Kidney tubule cell (primary cell): ENCODE measurements at regions not wholly inside any gene's neighbourhood (a gene's known extent, or its start where the extent isn't known, plus 50 kb on each side); places are given as distances from the start of the nearest gene placed in this dataset.

Experiments
- DNase-seq: peaks from one replicate; pipeline ENCODE4 v3.0.0-alpha.2; 2018; ENCODE audit warnings: low spot score

GRCh38 chr3:42037318-42037945, 53.7 kb upstream of the TRAK1 start:
- DNase-seq = peak; percentile 44

- peak; percentile 94 for DNase-seq
Observed at GRCh38 chr3:42036483-42036823, 54.7 kb upstream of the TRAK1 start.

- DNase-seq = no peak
Observed at GRCh38 chr3:42035816-42036482, 55.2 kb upstream of the TRAK1 start.

GRCh38 chr3:42035007-42035406, 56.1 kb upstream of the TRAK1 start:
- DNase-seq = no peak

- DNase-seq = peak; percentile 69
Observed at GRCh38 chr3:42033741-42034140, 57.4 kb upstream of the TRAK1 start.

- DNase-seq = peak; percentile 69
Observed at GRCh38 chr3:42032693-42033349, 58.3 kb upstream of the TRAK1 start.

- peak; percentile 46 for DNase-seq
Observed at GRCh38 chr3:42031808-42032480, 59.2 kb upstream of the TRAK1 start.

- no peak for DNase-seq
Observed at GRCh38 chr3:42028474-42028873, 62.7 kb upstream of the TRAK1 start.

- no peak for DNase-seq
Observed at GRCh38 chr3:42027571-42027970, 63.6 kb upstream of the TRAK1 start.

GRCh38 chr3:42025370-42026138, 63.7 kb upstream of the ULK4 start:
- peak; percentile 88 for DNase-seq

GRCh38 chr3:42024591-42025351, 62.9 kb upstream of the ULK4 start:
- DNase-seq = peak; percentile 57

GRCh38 chr3:42023380-42023779, 61.5 kb upstream of the ULK4 start:
- DNase-seq = no peak

- no peak for DNase-seq
Observed at GRCh38 chr3:42022355-42022754, 60.5 kb upstream of the ULK4 start.

GRCh38 chr3:42020684-42021307, 58.9 kb upstream of the ULK4 start:
- DNase-seq = peak; percentile 80

GRCh38 chr3:42019953-42020260, 58.0 kb upstream of the ULK4 start:
- DNase-seq = no peak

GRCh38 chr3:42019144-42019952, 57.4 kb upstream of the ULK4 start:
- peak; percentile 33 for DNase-seq

- DNase-seq = no peak
Observed at GRCh38 chr3:42014921-42015533, 53.1 kb upstream of the ULK4 start.

GRCh38 chr3:42014458-42014920, 52.6 kb upstream of the ULK4 start:
- DNase-seq = peak; percentile 43

- DNase-seq = peak; percentile 30
Observed at GRCh38 chr3:42013691-42014457, 52.0 kb upstream of the ULK4 start.
